Thoracic aorta (tissue), 2 donors: ENCODE measurements at regions not wholly inside any gene's neighbourhood (a gene's known extent, or its start where the extent isn't known, plus 50 kb on each side); places are given as distances from the start of the nearest gene placed in this dataset.

Experiments used
- ATAC-seq: fragments of 150-250 bp; one replicate; pipeline ENCODE4 v1.8.0; 2017; ENCODE audit warnings: low read depth; ENCODE audit not compliant: insufficient number of reproducible peaks, low FRiP score
- DNase-seq: peaks from one replicate; pipeline ENCODE4 v3.0.0-alpha.2; 2020; ENCODE audit warnings: low spot score
- H3K27ac ChIP-seq, 2 donors: fragments of 200-600 bp; sonication (generic); 1 replicate in 1 of 2; 2 replicates in 1 of 2; pipeline ENCODE4 v1.5.1; 2016; ENCODE audit warnings: mild to moderate bottlenecking in 2 of 2, moderate library complexity in 2 of 2
- H3K27me3 ChIP-seq: fragments of 200-600 bp; sonication (generic); replicated peaks from 2 replicates; pipeline ENCODE4 v1.6.0; 2016; ENCODE audit warnings: mild to moderate bottlenecking; ENCODE audit not compliant: insufficient read depth
- H3K36me3 ChIP-seq: fragments of 200-600 bp; sonication (generic); one replicate; pipeline ENCODE4 v1.5.1; 2016
- H3K4me1 ChIP-seq, 2 donors: fragments of 200-600 bp; sonication (generic); 1 replicate in 1 of 2; 2 replicates in 1 of 2; pipeline versions ENCODE4 v1.5.1 to v1.6.0; 2016; ENCODE audit warnings: low read depth in 2 of 2, mild to moderate bottlenecking in 1 of 2; ENCODE audit not compliant: control insufficient read depth in 1 of 2
- H3K4me3 ChIP-seq: fragments of 200-600 bp; sonication (generic); 2 replicates; pipeline ENCODE4 v1.5.1; 2016; ENCODE audit warnings: mild to moderate bottlenecking
- H3K9me3 ChIP-seq: fragments of 200-600 bp; sonication (generic); 2 replicates; pipeline ENCODE4 v1.5.1; 2016
- CTCF ChIP-seq: fragments of 200-600 bp; sonication (generic); IDR thresholded peaks from one replicate; pipeline ENCODE4 v1.5.1; 2019; ENCODE audit warnings: antibody characterized with exemption

- H3K27ac ChIP-seq = no peak overlapping the region
- no peak for DNase-seq
Observed at GRCh38 chr14:31994391-31995033, 82.6 kb upstream of the ARHGAP5 start.

GRCh38 chr14:32003585-32003984, 73.5 kb upstream of the ARHGAP5 start:
- ATAC-seq = no peak
- no peaks in the 10 kb centered on the region for H3K9me3 ChIP-seq
- no peak for TF ChIP-seq CTCF
- no peak overlapping the region for H3K4me3 ChIP-seq
- no peak overlapping the region for H3K27ac ChIP-seq
- H3K36me3 ChIP-seq = no peaks in the 10 kb centered on the region
- no peaks in the 10 kb centered on the region for H3K27me3 ChIP-seq
- H3K4me1 ChIP-seq = peaks cover 0 to 15% of the 10 kb centered on the region in 2 donors
- no peak for DNase-seq

More at GRCh38 chr14:31994391-31995033, 82.6 kb upstream of the ARHGAP5 start:
- H3K27me3 ChIP-seq = no peaks in the 10 kb centered on the region
- H3K4me3 ChIP-seq = no peak overlapping the region
- ATAC-seq = no peak
- no peaks in the 10 kb centered on the region for H3K9me3 ChIP-seq
- no peaks in the 10 kb centered on the region for H3K36me3 ChIP-seq
- H3K4me1 ChIP-seq = no peaks in the 10 kb centered on the region
- TF ChIP-seq CTCF = no peak

GRCh38 chr14:32004300-32004699, 72.8 kb upstream of the ARHGAP5 start:
- no peaks in the 10 kb centered on the region for H3K9me3 ChIP-seq
- DNase-seq (no peak), ATAC-seq (no peak)
- peaks cover 0 to 15% of the 10 kb centered on the region in 2 donors for H3K4me1 ChIP-seq
- no peak for TF ChIP-seq CTCF
- H3K27ac ChIP-seq = no peak overlapping the region
- no peaks in the 10 kb centered on the region for H3K36me3 ChIP-seq
- no peak overlapping the region for H3K4me3 ChIP-seq
- H3K27me3 ChIP-seq = no peaks in the 10 kb centered on the region

- ATAC-seq (no peak), DNase-seq (no peak)
- Histone ChIP-seq H3K4me3 (no peak overlapping the region), H3K27ac (no peak overlapping the region), H3K9me3 (no peaks in the 10 kb centered on the region), H3K36me3 (no peaks in the 10 kb centered on the region), H3K4me1 (peaks cover 0 to 15% of the 10 kb centered on the region in 2 donors), H3K27me3 (no peaks in the 10 kb centered on the region)
- TF ChIP-seq CTCF = no peak
Observed at GRCh38 chr14:32005628-32006027, 71.5 kb upstream of the ARHGAP5 start.

- H3K4me1 ChIP-seq = peaks cover 0 to 15% of the 10 kb centered on the region in 2 donors
- ATAC-seq (no peak), DNase-seq (no peak)
- H3K36me3 ChIP-seq = no peaks in the 10 kb centered on the region
- no peak overlapping the region for H3K4me3 ChIP-seq
- no peak for TF ChIP-seq CTCF
- H3K27me3 ChIP-seq = no peaks in the 10 kb centered on the region
- H3K27ac ChIP-seq = no peak overlapping the region
- no peaks in the 10 kb centered on the region for H3K9me3 ChIP-seq
Observed at GRCh38 chr14:32006263-32007110, 70.6 kb upstream of the ARHGAP5 start.
